Smooth muscle cell (in vitro differentiated cells): ENCODE measurements at regions not wholly inside any gene's neighbourhood (a gene's known extent, or its start where the extent isn't known, plus 50 kb on each side); places are given as distances from the start of the nearest gene placed in this dataset.

Experiments
- DNase-seq: peaks from one replicate; lab custom pipeline; 2025; ENCODE audit not compliant: unreplicated experiment; lab: John Stamatoyannopoulos, UW
- H2AFZ ChIP-seq: fragments of 200-600 bp; sonication (generic); 2 replicates; pipeline ENCODE4 v1.6.0; 2016; ENCODE audit warnings: antibody characterized with exemption, low read depth, mild to moderate bottlenecking
- H3F3A ChIP-seq: fragments of 200-600 bp; sonication (generic); 2 replicates; pipeline ENCODE4 v1.6.0; 2017; ENCODE audit warnings: antibody characterized with exemption, low read depth
- H3K27ac ChIP-seq: fragments of 200-600 bp; sonication (generic); 2 replicates; pipeline ENCODE4 v1.5.1; 2016; ENCODE audit warnings: low read depth, mild to moderate bottlenecking
- H3K27me3 ChIP-seq: fragments of 200-600 bp; sonication (generic); 2 replicates; pipeline ENCODE4 v1.6.1; 2016; ENCODE audit warnings: low read depth, mild to moderate bottlenecking
- H3K36me3 ChIP-seq: fragments of 200-600 bp; sonication (generic); 2 replicates; pipeline ENCODE4 v1.5.1; 2016; ENCODE audit warnings: low read depth
- H3K4me1 ChIP-seq: fragments of 200-600 bp; sonication (generic); 2 replicates; pipeline ENCODE4 v1.5.1; 2016; ENCODE audit warnings: low read depth
- H3K4me2 ChIP-seq: fragments of 200-600 bp; sonication (generic); 2 replicates; pipeline ENCODE4 v1.6.0; 2016; ENCODE audit warnings: mild to moderate bottlenecking
- H3K4me3 ChIP-seq: fragments of 200-600 bp; sonication (generic); 2 replicates; pipeline ENCODE4 v1.5.1; 2016; ENCODE audit warnings: mild to moderate bottlenecking
- H3K79me2 ChIP-seq: fragments of 200-600 bp; sonication (generic); 2 replicates; pipeline ENCODE4 v1.6.0; 2016; ENCODE audit warnings: low read depth, mild to moderate bottlenecking
- H3K9ac ChIP-seq: fragments of 200-600 bp; sonication (generic); 2 replicates; pipeline ENCODE4 v1.6.0; 2016; ENCODE audit warnings: low read depth
- H3K9me3 ChIP-seq: fragments of 200-600 bp; sonication (generic); replicated peaks from 2 replicates; pipeline ENCODE4 v1.5.1; 2016; ENCODE audit warnings: low read depth
- H4K20me1 ChIP-seq: fragments of 200-600 bp; sonication (generic); 2 replicates; pipeline ENCODE4 v1.6.0; 2016; ENCODE audit warnings: low read depth
- CTCF ChIP-seq: fragments of 200-600 bp; sonication (generic); IDR thresholded peaks from 2 replicates; pipeline ENCODE4 v1.5.1; 2017; ENCODE audit warnings: borderline replicate concordance, mild to moderate bottlenecking, antibody characterized with exemption; ENCODE audit not compliant: insufficient read depth, poor library complexity, severe bottlenecking
- WGBS: methylation state at CpG from one replicate; pipeline ENCODE4 v1.1.7; 2016; ENCODE audit warnings: low lambda C conversion rate; 5-methylcytosine and 5-hydroxymethylcytosine counted together

DNA sequence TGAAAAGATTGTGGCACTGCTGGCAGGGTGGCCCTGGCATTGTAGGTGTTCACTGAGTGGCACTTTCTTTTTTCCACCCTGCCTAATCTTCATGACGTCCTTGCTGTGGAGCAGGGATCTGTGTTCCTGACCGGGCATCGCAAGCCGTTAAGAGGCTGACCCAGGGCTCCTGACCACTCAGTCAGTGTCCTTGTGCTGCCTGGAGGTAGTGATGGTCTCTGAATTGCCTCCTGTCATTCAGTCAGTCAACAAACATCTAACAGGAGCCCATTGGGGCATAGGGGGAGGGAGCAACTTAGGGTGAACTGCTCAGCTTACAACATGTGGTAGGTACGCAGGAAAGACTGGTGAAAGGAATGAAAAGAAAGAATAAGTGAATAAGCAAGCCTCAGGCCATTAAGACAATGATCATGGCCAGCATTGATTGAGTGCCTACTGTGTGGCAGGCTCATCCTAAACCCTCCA lies 152.0 kb downstream of the CEBPB start:
- Histone ChIP-seq H3K36me3 (no peaks in the 10 kb centered on the region), H2AFZ (no peak overlapping the region), H3F3A (no peaks in the 10 kb centered on the region), H4K20me1 (no peaks in the 10 kb centered on the region), H3K4me2 (no peak overlapping the region), H3K9me3 (no peaks in the 10 kb centered on the region), H3K9ac (no peak overlapping the region), H3K27me3 (no peaks in the 10 kb centered on the region), H3K79me2 (no peaks in the 10 kb centered on the region), H3K27ac (no peak overlapping the region), H3K4me3 (no peak overlapping the region), H3K4me1 (peaks cover 9% of the 10 kb centered on the region)
- 93% methylated on average over 5 of the region's 5 CpGs for WGBS
- TF ChIP-seq CTCF: no peak
- DNase-seq: no peak

GRCh38 chr20:50343125-50343489 lies 152.5 kb downstream of the CEBPB start:
- Histone ChIP-seq H3K27ac (no peak overlapping the region), H3K36me3 (no peaks in the 10 kb centered on the region), H4K20me1 (no peaks in the 10 kb centered on the region), H3K9ac (no peak overlapping the region), H3K27me3 (no peaks in the 10 kb centered on the region), H3K4me3 (no peak overlapping the region), H3F3A (no peaks in the 10 kb centered on the region), H3K4me2 (no peak overlapping the region), H3K9me3 (no peaks in the 10 kb centered on the region), H3K4me1 (peaks cover 9% of the 10 kb centered on the region), H3K79me2 (no peaks in the 10 kb centered on the region), H2AFZ (no peak overlapping the region)
- TF ChIP-seq CTCF: no peak
- WGBS: 90% methylated on average over 10 of the region's 10 CpGs
- no peak for DNase-seq

GRCh38 chr20:50343490-50344179 lies 153.0 kb downstream of the CEBPB start:
- Histone ChIP-seq H3K9ac (no peak overlapping the region), H3K36me3 (no peaks in the 10 kb centered on the region), H3K27me3 (no peaks in the 10 kb centered on the region), H3K79me2 (no peaks in the 10 kb centered on the region), H3F3A (no peaks in the 10 kb centered on the region), H3K9me3 (no peaks in the 10 kb centered on the region), H4K20me1 (no peaks in the 10 kb centered on the region), H2AFZ (no peak overlapping the region), H3K27ac (no peak overlapping the region), H3K4me2 (no peak overlapping the region), H3K4me1 (peaks cover 7% of the 10 kb centered on the region), H3K4me3 (no peak overlapping the region)
- no peak for TF ChIP-seq CTCF
- WGBS: 92% methylated on average over 25 of the region's 25 CpGs
- DNase-seq: no peak
